NCI-H128 (cell line): ENCODE measurements at regions not wholly inside any gene's neighbourhood (a gene's known extent, or its start where the extent isn't known, plus 50 kb on each side); places are given as distances from the start of the nearest gene placed in this dataset.

Experiments
- DNase-seq: peaks from one replicate; lab custom pipeline; 2025; ENCODE audit not compliant: unreplicated experiment; lab: John Stamatoyannopoulos, UW

DNA sequence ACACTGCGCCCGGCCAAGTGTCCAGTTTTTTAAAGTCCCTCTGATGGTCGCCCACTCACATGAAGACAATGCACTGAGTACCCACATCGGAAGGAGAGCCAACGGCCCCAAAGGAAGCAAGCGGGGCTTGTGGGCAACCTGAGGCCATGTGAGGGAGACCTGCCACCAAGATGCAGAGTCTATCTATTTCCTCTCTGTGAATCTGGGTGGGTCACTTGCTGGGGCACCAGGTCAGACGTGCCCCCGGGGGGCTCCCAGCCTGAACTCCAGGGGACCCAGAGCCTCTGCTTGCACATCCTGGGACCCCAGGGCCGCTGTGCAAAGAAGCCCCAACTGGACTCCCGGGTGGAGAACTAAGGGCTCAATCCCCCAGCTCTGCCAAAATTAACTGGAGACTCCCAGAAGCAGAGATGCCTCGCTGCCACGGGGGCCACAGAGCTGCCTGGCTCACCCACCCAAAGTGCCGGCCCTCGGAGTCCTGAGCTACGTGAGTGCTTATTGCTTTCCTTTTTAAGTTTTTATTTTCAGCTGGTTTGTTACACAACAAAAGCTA is 106.4 kb downstream of the BRD1 start:
- no peak for DNase-seq

DNA sequence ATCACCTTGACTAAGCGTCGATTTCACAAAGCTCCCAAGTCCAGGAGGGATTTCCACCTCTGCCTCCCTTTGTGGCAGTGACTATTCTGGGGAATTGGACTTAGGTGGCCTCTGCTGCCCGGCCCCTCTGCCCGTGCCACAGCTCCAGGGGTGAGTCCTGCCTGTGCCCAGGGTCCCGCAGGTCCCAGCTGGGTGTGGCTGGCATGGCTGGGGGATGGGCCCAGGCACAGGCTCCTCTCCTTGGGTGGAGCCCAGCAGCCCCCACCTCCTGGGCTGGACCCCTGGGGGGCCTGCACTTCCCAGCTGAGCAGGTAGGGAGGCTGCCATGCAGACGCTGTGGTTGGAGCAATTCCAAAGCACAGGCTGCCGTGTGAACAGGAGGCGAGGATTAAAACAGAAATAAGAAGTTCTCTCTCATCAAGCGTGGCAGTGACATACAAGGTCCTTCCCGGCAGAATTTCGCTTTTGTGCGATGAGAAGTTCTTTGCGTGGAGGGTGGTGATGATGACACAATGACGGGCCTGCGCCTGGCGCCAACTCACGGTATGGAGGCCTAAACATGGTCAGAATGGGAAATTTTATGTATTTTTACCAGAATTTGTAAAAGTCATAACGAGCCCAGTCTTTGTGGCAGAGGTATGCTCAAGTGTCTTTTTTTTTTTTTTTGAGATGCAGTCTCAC is 107.3 kb downstream of the BRD1 start:
- no peak for DNase-seq

DNA sequence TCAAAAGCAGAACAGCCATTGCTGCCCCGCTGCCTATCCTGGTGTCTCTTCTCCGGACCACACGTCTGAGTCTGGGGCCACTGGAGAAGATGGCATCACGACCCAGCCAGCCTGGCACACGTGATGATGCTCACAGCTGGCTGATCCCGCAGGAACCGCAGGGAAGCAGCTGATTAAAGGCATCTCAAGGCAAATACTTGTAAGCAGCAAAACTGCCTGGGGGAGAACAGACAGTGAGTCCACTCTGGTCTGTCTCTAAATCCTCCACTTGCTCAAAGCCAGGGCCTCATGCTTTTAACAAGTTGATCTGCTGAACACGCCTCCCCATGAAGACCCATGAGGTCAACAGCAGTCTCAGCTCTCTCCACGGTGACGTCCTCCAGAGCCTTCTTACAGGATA is 108.6 kb downstream of the BRD1 start:
- no peak for DNase-seq

DNA sequence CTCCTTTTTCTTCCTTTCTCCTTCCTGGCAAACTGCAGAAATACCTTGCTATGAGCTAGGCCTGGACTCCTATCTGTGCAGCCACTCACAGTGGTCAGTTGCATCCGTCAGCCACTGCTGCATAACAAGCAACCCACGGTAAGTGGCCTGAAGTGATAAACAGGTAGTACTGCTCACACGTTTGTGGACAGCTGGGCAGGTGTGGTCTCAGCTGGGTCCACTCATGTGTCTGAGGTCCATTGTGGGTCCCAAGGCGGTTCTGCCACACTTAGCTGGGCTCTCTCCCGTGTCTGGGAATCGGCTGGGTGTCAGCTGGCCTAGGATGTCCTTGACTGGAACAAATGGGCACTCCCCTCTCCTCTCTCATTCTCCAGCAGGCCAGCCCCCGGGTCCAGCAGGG is 109.3 kb downstream of the BRD1 start:
- DNase-seq = no peak

DNA sequence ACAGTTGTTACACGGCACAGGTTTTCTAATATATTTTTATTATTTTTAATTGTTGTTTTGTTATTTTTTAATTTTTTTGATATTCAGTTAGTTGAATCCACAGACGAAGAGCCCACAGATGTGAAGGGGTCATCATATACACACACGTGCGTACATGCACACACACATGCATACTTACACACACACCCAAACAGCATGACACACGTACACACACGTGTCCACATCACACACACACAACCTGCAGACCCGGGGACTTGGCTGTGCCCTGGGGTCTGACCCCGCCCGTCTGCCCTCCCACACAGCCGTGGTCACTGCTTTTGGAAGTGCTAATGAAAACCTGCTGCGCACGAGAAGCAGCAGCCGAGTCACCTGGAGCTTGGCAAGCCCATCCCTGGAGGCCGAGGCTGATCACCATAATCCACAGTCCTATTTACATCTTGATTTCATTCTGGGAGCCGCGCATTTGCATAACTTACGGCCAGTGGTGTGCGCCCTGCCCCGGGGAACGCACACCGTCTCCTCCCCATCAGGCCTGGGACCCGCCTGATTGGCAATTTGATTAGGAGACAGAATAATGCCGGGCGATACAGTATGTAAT is 110.3 kb downstream of the BRD1 start:
- DNase-seq = no peak

GRCh38 chr22:49716441-49716840 is 111.2 kb downstream of the BRD1 start:
- no peak for DNase-seq

GRCh38 chr22:49715450-49715849 is 112.2 kb downstream of the BRD1 start:
- DNase-seq = no peak

- no peak for DNase-seq
Measured at GRCh38 chr22:49713003-49713402, 114.7 kb downstream of the BRD1 start.

DNA sequence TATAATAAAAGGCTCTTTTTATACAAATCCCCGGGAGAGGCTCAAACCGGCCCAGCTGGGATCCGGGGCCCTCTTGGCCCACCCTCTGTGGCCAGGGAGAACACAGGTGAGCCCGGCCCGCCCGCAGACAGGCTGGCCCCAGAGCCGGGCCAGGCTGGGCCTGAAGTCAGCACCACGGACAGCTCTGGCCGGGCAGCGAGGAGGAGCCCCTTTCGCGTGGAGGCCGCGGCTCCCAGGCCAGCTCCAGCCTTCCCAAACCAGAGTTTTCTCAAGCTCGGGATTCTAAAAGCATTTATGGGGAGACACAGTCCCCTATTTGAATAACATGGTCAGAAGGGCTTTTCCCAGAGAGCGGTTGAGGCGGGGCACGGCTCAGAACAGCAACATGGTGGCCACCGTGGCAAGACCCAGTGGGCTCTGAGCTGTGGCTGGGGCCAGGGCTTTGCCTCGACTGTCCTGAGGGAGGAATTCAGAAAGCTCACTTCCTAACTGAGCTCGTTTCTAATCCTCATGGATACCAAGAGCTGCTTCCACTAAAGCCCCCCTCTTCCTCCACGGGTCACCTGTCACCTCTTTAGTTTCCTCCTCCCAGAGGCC is 115.4 kb downstream of the BRD1 start:
- no peak for DNase-seq

GRCh38 chr22:49710746-49711145 is 116.9 kb downstream of the BRD1 start:
- no peak for DNase-seq

DNA sequence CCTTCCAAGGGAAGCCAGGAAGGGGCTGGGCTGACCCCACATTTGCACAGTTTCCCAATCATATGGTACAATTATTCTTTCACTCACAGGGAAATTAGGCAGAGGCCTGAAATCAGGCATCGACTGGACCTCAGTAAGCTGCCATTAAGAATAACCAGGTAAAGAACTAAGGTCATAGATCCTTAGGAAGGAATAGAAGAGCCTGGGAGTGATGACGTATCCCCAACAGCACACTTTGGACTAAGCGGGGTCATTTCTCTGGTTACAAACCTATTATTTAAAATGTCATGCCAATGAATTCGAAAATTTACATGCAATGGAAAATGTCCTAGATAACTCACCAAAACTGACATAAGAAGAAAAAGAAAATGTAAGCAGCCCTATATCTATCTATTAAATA is 118.2 kb downstream of the BRD1 start:
- DNase-seq = no peak

DNA sequence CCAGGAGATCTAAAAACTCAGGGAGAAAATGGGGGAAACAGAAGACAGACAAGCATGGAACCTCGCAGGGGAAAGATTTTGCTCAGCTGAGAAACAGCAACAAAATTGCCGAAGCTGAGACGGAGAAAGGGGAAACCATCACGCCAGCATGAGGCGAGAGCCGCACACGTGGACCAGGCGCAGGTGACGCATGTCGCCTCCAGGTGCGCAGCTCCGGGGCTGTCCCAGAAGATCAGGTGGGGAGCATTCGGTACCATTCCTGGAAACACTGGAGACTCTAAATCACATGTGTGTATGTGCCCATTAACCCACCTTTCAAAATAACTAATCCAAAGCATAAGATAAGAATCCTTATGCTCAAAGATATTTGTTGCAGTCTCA is 121.7 kb downstream of the BRD1 start:
- no peak for DNase-seq

DNA sequence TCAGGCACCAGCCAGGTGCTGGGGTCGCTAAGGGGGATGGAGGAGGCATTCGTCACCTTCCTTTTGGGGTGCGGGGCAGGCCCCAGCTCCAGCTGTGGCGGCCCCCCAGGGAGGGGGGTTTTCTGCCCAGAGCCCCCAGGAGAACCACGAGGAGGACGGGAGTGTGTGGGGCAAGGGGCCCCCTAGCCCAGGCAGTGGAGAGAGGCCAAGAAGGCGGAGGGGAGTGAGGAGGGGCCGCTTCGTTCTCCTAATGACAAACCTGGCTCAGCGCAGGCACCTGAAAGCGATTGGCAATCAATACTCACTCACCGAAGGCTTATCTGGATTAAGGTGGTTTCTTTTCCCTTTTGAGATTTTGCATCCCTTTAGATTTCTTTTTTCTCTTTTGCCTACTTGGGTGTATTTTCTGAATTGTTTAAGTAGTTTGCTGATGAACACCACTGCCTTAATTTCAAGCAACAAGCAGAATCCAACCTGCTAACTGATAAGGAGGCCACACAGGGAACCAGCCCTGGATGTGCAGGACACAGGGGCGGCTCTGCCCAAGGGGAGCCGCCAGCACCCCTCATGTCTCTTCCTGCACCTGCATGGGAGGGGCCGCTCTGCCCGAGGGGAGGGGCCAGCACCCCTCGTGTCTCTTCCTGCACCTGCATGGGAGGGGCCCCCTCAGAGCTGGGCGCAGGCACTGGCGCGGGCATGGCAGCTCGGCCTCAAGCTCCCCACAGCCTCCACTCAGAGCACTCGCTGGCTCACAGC is 122.3 kb downstream of the BRD1 start:
- DNase-seq = no peak

GRCh38 chr22:49704345-49705215 is 123.1 kb downstream of the BRD1 start:
- DNase-seq = no peak

- no peak for DNase-seq
Measured at GRCh38 chr22:49703990-49704344, 123.7 kb downstream of the BRD1 start.

DNA sequence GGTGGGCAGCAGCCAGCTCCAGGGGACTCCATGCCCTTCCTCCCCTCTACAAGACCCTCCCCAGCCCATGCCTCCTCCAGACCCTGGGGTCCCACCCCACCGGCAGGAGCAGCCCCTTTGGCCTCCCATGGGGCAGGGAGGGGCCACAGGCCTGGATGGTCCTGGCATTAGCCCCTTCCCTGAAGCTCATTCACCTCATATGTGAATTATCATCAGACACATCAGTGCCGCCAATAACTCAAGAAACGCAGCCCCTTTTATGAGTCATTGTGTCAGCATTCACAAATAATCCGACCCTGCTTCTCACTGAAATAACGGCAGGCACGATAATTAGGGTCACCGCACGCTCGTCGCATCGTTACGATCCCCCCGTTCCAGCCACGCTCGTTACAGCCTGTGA is 124.2 kb downstream of the BRD1 start:
- DNase-seq = no peak

DNA sequence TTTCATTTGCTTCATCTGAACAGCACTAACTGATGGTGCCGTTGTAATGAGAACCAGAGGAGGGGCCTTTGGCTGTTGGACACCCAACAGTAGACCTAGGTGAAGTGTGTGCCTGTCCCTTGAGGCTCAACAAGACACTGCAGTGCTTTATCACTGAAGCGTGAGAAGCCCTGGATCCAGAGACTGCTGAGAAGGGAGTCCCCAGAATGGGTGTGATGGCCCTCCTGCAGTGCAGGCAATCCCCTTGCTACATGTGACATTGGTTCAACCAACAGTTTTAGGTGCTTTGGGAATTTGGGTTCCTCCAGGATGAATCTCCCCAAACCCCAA is 125.6 kb downstream of the BRD1 start:
- no peak for DNase-seq

DNA sequence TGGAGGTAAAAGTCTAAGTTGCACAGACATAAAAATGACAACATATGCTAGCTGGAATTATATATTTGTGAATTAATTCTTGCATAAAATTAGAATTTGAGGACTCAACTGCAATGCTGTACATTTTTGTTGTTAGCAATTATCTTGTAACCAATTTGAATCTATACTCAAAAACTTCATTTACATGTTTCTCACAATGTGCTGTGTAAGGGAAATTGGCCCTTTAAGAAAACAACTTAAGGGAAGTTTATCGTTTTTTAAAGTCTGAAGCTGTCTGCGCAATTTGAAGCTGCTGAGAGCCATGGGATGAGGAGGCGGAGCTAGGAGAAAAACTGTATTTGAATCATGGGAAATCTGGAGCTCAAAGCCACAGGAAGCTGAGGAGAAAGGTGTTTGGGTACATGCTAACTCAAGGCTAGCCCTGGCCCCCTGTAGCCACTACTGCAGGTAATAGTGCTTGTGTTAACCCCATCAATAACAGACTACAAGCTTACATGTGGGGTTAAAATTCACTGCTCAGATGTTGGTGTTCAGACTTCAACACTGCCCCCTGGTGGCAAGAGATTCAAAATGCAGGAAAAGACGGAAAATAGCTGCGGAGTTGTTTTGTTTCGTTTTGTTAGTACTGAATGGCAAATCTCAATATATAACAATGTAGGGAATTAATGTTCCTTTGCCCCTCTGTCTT is 126.1 kb downstream of the BRD1 start:
- no peak for DNase-seq

DNA sequence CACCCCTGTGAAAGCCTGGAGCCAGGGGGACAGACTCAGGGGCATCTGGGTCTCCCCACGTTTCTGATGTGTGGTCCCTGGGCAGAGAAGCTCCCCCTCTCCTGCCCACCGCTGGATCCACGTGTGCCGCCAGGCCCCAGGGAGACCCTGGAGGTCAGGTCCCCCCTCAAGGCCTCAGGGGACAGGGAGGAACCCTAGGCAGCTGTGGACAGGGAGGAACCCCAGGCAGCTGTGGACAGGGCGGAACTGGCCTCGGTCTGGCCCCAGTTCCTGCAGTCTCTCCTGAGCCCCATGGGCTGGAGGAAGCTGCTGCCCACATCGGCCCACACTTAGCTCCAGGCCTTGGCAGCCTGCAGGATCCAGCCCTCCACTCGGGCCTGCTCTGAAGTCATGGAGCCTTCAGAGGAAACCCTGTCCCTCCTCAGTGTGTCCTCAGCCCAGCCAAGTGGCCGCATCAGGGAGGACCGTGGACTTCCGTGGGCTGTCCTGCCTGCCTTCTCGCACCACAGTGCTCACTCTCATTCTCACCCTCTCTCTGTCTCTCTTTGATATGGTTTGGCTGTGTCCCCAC is 127.7 kb downstream of the BRD1 start:
- no peak for DNase-seq

DNA sequence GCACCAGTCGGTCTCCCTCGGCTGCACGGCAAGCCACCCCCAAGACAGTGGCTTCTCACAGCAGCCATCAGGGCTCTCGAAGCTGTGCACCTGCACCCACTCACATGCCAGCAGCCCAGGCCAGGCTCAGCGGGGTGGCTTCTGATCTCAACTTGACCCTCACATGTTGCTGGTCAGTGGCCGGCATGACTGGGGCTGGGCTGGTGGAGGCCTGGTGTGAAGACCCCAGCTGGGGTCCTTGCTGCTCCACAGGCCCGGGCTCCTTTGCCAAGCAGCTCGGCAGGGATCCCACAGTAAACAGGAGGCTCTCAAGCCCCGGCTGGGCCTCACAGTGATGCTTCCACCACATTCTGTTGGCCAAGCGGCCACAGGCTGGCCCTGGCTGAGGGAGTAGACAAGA is 128.2 kb downstream of the BRD1 start:
- no peak for DNase-seq
